ENCODE measurements at regions not wholly inside any gene's neighbourhood (a gene's known extent, or its start where the extent isn't known, plus 50 kb on each side); places are given as distances from the start of the nearest gene placed in this dataset.
"Not testable (repeated sequence)": the region's sequence is repeated elsewhere in the genome, so short reads cannot be mapped to it uniquely, and the experiment has no call there.

DNA sequence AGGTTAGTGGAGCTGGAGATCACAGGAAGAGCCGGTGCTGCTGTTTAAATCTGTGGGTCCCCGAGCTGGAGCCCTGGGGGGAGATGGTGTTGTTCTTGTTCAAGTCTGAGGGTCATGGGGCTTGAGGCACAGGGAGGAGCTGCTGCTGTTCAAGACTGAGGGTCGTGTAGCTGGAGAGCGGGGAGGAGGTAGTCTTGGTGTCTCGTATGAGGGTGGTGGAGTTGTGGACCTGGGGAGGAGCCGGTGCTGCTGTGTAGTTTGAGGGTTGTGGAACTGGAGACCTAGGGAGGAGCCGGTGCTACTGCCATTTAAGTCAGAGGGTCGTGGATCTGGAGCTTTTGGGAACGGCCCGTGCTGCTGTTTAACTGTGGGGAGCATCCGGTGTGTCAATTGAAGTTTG lies 112.2 kb upstream of the SULF2 start:
- no peak for DNase-seq (ENCODE audit: low read depth)

DNA sequence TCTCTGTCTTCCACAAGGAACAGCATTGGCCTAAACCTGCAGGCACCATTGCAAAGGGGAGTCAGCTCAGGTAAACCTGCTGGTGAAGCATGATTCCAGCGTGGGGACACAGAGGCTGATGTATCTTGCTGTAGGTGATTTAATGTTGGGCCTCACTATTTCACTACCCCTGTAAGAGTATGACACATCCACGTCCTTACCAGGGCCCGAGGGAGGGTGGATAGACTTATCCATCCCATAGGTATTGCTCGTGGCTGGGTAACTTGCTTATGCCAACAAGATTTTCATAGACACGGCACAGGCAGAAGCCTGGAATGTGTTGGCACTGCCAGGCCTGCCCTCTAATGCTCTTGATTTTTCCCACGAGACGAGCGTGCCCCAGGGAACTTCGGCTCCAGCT lies 107.4 kb upstream of the SULF2 start:
- not testable (repeated sequence) for DNase-seq (ENCODE audit: low read depth)

DNA sequence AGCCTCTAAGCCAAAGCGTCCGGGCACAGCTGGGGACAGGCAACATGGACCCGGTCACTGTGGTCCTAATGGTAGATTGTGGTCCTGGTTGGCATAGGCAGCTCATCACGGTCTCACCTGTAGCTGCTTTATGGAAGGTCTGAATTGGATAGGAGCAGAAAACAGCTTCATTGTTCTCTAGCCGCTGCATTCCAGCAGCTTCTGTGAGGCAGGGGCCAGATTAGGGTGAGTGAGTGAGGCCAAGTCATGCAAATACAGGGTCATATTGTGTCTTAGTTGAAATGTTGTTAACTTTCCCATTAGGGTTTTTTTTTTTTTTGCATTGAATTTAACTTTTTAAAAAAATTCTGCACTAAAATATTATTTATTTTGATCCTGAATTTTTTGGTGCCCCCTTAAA lies 105.4 kb upstream of the SULF2 start:
- DNase-seq (ENCODE audit: low read depth), result not testable (repeated sequence)

DNA sequence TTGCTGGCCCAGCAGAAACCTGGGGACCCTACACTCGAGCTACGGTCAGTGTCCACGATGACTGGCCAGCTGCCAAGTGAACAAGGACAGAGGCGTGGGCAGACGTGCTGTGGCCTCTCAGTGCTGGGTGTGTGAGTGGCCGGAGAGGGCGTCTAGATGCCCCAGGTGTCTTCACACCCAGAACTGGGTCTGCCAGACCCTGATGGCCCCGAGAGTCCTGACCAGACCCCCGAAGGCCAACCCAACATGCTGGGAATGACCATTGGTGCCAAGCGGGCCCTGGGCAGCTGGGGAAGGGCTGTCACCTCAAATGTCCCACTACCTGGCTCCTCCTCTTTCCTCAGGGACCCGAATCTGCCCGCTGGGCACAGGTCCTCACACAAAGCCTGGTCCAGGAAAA lies 104.5 kb upstream of the SULF2 start:
- DNase-seq (ENCODE audit: low read depth), result not testable (repeated sequence)

DNA sequence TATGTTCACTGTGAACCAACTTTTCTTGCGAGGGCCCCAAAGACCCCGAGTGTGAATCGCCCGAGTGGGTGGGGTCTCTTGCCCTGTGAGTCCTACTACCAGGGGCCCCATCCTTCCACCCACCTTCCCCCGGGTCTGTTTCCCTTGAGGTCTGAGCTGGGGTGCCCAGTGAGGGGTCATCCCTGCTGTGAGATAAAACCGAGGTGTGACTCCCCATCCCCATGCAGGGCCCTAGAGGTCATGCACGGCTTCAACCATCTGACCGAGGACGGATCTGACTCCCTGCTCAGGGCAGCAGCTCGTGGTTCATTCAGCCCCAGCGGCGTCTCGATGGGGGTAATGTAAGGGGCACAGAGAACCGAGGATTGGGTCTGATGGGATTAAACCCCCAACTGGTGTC lies 103.1 kb upstream of the SULF2 start:
- no peak for DNase-seq (ENCODE audit: low read depth)

DNA sequence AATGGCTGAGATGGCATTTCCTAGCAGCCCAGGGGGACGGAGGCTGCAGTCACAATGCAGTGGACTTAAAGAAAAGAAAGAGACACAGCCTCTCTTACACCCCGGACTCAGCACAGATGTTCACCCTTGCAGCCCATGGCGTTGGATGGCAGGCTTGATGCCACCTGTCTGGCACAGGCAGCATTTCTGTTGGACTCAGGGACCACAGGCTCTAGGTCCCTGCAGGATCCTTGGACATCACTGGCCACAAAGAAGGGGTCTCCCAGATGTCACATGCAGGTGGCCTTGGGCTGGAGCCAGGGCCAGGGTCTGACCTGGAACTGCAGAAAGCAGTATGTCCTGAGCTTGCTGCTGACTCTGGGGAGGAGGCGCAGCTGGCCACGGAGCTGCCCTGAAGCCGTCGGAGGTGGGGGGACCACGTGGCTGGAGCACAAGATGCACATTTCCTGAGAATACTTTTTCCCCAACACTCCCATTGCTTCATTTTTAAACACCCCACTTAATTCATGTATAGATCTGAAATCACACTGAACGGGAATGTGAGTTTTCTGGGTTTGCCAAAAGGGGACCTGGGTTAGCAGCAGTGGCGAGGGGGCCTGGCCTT lies 102.3 kb upstream of the SULF2 start:
- DNase-seq (ENCODE audit: low read depth), result no peak

DNA sequence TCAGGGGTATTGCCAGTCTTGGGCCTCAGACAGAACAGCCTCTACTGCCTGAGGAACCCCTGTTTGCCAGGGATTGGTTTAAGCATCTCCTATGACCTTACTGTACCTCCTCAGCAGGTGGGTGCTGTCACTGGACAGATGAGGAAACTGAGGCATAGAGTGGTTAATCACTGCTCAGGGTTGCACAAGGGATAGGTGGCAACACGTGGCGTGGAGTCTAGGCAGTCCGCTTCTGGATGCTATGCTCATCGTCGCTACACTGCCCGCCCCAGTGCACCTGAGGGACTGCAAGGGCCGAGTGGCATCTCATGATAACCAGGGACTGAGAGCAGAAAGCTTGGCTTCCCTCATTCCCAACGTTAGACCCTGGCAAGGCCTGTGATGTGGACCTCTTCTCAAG lies 101.8 kb upstream of the SULF2 start:
- DNase-seq (ENCODE audit: low read depth), result no peak

DNA sequence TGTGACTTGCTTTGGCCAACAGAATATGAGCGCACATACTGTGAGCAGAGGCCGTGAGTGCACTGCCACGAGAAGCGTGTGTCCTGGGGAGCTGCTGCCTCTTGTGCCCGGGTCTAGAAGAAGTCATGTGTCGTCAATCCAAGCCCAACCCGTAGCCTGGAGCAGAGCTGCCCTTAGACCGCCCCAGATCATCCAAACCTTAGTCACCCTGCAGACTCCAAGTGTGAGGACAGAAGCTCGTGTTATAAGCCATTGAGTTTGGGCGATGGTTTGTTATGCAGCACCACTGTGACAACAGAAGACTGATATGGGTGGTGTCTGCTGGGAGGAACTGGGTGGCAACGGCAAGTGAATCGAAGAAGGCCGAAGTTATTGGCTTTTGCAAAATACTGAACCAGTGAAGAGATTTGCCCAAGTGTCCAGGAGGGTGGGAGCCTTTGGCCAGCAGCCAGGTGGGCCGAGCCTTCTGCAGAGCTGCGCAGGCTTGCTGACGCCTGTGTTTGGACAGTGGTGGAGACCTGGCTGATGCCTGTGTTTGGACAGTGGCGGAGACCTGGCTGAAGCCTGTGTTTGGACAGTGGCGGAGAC lies 101.3 kb upstream of the SULF2 start:
- DNase-seq (ENCODE audit: low read depth), result no peak

DNA sequence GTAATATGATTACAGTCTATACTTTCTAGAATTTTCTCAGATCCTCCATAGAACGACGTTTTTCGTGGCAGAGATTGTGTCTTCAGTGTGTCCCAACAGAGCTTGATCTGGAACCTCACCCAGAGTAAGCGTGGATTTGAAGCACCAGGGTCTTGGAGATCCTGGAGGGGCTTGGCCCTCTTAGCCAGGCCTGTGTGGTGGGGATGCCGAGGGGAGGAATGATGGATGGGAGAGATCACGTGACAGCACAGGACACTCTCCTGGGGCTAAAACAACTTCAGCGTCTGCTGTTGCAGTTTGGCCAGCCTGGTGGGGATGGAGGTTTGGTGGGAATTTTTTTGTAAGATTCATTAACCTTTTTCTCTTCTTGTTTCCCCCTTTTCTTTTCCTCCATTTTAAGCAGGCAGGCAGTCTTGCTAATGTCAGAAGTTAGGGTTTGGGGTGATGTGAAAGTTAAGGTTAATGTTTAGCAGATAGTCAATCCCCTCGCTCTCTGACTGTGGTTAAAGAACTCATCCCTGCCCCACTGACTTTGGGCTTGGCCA lies 100.7 kb upstream of the SULF2 start:
- no peak for DNase-seq (ENCODE audit: low read depth)

DNA sequence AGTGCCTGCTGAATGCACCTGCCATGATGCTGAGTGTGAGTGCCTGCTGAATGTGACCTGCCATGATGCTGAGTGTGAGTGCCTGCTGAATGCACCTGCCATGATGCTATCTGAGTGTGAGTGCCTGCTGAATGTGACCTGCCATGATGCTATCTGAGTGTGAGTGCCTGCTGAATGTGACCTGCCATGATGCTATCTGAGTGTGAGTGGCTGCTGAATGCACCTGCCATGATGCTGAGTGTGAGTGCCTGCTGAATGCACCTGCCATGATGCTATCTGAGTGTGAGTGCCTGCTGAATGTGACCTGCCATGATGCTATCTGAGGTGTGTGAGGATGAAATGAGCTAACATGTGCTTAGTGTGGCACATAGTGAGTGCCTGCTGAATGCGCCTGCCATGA lies 98.7 kb upstream of the SULF2 start:
- DNase-seq (ENCODE audit: low read depth), result not testable (repeated sequence)

DNA sequence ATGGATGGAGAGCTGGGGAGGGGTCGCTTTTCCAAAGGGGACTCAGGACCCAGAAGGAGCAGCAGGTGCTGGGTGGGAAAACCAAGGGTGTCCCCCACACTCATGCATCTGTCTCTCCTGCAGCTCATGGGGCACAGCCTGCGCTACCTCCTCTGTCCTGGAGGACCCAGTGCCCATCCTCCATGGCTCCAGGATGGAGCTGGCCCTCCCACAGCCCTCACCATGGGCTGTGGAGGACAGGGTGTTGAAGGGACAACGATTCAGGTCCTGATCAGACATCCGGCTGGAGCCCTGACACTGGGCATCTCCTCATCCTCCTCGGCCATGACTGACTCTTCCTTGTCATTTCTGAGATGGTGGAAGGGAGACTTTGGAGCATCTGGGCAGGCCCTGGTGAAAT lies 97.9 kb upstream of the SULF2 start:
- no peak for DNase-seq (ENCODE audit: low read depth)

DNA sequence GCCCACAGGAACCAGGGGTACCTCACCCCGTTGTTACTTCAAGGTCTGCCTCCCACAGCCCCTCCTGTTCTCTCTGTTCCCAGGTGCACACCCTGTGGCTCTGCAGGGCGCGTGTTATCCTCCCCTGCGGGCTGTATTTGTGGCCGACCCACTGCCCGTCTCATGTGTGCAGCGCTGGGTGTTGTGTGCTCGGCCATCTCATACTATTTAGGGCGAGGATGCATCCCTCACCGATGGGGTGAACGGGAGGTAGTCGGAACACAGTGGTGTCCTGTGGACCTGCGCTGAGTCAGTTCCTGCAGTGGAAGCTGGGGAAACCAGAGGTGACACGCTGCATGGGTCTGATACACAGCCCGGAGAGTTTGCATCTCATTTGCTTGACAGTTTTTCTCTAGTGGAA lies 94.5 kb upstream of the SULF2 start:
- DNase-seq (ENCODE audit: low read depth), result no peak

DNA sequence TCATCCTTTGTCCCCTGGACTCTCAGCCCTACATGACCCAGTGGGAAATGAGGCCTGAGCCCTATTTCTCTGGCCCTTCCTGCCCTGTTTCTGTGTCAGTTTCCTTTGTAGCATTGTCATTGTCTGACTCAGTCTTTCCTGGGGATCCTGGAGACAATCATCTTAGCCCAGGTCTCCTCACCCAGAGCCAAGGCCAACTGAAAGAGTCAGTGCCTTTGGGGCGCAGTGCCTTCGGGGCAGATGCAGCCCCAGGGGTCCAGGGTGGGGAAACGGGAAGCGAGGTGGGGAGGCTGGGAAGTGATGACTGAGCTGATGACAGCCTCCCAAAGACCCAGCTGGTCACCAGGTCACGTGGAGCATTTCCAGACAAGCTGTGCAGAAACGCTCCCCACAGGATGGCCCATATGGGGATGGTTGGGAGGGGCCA lies 93.3 kb upstream of the SULF2 start:
- peak; percentile 37 for DNase-seq (ENCODE audit: low read depth)

DNA sequence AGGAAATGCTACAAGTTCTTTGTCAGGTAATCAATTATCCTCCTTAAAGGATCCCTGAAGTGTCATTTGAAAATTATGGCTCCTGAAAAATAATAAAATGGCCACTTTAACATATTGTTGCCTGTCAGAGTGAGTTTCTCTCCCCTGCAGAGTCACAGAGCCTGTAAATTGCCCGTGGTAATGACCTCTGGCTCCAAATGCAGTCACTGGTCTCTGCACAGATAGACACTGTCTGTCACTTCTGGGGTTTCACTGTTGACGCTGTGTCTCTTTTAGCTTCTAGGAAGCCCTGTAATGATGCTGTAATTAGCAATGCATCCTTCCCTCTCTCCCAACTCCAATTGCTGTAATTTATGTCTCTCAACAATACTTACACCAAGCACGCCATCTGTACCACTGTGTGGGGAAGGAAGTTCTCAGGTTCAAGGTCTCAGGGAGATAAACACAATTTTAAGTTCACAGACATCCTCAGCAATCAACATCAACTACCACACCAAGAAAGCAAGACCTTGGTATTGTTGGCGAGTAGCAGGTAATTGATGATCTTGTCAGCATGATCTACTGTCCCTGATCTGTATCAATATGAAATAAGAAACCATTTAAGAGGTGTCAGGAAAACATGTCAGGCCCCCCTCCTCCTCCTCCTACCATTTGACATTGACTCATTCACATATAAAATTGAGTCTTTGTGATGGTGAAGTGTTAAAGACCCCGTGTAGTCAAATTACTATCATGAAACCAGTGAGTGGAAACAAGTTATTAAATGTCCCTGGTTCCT lies 91.2 kb upstream of the SULF2 start:
- DNase-seq (ENCODE audit: low read depth), result peak; percentile 10

DNA sequence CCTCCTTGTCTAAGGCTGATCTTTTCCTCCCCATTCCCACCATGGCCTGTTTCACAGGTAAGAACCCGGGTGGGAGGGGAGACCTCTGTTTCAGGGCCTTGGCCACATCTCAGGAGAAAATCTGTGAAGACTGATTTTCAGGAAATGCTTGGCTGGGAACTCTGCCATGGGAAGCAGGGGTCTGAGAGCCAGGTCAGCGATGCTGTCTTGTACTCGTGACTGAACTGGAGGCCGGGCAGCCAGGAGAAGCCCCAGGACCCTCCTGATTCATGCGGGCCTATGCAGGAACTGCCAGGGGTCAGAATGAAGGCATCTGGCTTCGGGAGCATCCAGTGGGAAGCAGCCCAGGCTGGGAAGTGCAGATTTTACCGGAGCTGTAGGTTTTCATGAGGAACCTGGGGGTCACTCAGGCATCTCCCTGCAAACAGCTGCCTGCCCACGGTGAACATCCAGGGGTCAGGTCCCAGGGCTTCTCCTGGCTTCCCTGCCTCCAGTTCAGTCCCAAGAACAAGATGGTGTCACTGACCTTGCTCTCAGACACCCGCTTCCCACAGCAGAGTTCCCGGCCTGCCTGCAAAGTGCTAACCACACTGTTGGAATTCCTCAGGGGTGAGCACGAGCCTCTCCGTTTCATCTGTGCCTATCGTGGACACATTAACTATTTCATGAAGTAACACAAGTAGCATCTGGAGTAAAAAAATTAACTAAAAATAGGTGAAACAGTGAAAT lies 90.2 kb upstream of the SULF2 start:
- peak; percentile 67 for DNase-seq (ENCODE audit: low read depth)

DNA sequence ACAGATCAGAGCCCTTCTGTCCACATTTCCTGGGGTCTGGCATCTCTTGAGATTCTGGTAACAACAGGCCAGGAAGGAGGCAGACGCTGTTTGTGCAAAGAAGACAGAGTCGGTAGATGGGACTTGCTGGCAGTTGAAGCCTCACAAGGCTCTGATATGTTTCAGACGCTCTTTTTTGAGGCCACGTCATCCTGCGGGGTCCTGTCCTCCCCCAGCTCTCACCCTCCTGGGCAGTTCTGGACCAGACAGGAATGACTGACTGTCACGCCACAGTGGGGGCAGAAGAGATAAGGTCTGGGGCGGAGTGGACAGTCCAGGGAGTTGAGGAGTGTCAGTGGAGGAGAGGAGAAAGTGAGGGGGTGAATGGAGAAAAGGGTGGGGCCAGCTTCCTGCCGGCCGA lies 87.1 kb upstream of the SULF2 start:
- no peak for DNase-seq (ENCODE audit: low read depth)

DNA sequence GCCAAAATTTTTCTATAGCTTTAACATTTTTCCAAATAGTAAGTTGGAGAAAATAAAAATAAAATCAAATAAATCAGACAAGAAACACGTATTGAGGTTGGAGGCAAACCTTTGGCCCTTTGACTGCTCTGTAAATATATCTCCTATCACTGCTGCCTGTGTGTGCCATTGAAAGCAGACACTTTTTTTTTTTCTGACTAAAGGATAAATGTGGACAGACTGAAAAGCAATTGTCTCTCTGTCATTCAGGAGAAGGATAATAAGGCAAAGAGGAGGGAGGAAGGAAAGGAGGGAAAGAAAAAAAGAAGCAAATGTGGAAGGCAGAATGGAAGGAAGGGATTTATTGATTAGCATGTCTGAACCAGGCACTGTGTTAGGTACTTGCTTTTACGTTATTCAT lies 85.2 kb upstream of the SULF2 start:
- DNase-seq (ENCODE audit: low read depth), result no peak

DNA sequence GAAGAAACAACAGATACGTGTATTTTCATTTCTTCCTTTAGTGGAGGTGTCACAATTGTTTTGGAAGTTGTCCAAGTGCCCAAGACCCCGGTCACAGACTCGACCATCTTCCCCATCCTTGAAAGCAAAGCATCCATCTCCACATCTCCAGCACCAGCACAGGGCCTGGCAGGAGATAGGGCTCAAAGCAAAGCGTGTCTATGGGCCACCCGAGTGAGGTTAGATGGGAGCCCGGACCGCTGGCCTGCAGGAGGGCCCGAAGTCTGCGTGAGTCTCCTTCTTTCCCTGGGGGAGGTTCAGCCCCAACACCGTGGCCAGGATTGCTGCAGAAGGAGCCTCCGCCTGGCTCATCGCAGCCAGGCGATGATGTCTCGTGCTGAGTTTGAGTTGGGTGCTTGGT lies 83.5 kb upstream of the SULF2 start:
- no peak for DNase-seq (ENCODE audit: low read depth)

DNA sequence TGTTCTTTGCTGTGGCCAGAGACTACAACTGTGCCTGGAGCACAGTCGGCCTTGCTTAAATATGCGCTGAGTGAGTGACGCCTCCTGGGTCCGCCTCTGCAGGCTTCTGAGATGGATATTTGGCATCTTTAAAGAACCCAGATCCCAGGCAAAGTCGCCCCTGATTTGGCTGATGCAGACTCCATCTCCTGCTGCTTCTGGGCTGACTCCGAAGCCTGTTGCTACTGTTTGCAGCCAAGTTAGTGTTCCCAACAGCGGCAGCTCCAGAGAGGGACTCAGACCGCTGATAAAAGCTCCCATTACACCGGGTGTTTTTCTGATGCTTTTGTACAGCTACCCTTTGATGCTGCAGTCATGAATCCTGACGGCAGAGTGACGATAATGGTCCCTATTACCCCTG lies 83.0 kb upstream of the SULF2 start:
- DNase-seq (ENCODE audit: low read depth), result no peak

DNA sequence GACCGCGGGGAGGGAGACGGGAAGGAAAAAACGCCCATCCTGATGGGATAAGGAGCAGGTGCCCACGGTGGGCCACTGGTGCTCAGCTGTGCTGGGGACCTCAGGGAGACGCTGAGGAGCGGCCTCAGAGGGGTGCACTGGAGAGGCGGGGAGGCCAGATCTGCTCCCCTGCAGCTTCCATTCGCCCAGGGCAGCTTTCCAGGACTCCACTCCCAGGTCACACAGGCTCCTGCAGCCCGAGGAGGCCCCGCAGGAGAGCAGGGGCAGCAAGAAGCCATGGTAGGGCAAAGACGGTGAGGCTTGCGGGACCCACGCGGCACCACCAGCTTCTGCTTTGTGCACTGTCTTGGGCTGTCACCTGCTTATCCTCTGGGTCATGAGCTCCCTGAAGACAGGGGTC lies 82.5 kb upstream of the SULF2 start:
- no peak for DNase-seq (ENCODE audit: low read depth)

DNA sequence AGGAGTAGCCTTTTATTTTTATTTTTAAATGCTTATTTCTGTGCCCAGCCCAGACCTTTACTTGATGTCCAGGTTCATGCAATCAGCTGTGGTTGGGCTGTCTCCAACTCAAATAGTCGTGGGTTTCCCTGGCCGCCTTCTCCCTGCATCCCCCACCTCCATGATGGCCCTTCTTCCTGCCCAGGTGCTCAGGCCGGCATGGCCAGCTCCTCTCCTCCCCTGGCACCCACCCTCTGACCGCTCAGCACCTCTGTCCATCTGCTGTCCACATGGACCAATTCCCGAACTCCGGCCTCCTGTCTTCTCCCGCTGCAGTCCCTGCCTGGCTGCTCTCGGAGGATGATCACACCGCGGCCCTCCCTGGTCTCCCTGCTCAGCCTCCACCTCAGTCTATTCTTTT lies 81.2 kb upstream of the SULF2 start:
- DNase-seq (ENCODE audit: low read depth), result no peak

DNA sequence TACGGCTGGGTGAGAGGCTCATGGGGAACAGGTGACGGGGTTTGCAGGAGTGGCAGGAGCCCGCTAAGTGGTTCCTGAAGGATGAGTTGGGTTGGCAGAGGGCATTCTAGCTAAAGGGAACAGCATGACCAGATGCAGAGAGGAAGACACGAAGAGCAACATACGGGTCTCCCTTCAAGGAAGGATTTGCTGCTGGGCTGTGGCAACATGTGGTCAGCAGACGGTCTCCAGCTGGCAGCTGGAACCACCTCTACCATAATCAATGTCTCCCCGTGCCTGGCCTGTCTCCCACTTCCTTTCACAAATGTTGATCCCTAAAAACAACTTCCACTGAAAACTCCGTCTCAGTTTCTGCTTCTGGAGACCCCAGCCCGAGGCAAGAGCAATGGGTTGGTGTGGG lies 80.6 kb upstream of the SULF2 start:
- DNase-seq (ENCODE audit: low read depth), result no peak

DNA sequence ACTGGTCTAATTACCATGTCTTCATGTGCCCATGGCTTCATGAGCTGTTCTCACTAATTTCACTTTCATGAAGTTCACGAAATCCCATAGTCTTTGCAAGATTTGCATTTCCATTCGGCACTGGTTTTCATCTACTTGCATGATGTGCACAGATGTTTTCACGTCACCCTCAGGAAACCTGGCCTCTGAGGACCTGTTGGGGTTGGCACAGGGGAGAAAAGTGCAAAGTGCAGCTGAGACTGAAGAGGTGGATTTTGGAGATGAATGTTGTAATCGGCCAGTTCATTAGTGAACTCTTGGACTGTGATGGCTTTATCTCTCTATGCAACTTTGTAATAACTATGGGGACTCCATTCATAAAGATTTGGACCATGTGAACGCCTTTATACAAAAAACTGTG lies 80.2 kb upstream of the SULF2 start:
- DNase-seq (ENCODE audit: low read depth), result no peak
